ENCODE measurements at regions not wholly inside any gene's neighbourhood (a gene's known extent, or its start where the extent isn't known, plus 50 kb on each side); places are given as distances from the start of the nearest gene placed in this dataset.

- DNase-seq: no peak
Observed at GRCh38 chr17:69960755-69961154, 114.3 kb upstream of the KCNJ16 start.

- DNase-seq: peak; percentile 64
Observed at GRCh38 chr17:69961501-69962145, 113.4 kb upstream of the KCNJ16 start.

- DNase-seq: no peak
Observed at GRCh38 chr17:69962436-69962995, 112.5 kb upstream of the KCNJ16 start.

- no peak for DNase-seq
Observed at GRCh38 chr17:69967910-69968411, 107.1 kb upstream of the KCNJ16 start.

- DNase-seq: no peak
Observed at GRCh38 chr17:69969897-69970296, 105.1 kb upstream of the KCNJ16 start.

- DNase-seq: no peak
Observed at GRCh38 chr17:69972251-69972650, 102.8 kb upstream of the KCNJ16 start.

GRCh38 chr17:69975808-69976207 is 99.2 kb upstream of the KCNJ16 start:
- DNase-seq: no peak

- DNase-seq: no peak
Observed at GRCh38 chr17:69978056-69978646, 96.9 kb upstream of the KCNJ16 start.

GRCh38 chr17:69981441-69981840 is 93.6 kb upstream of the KCNJ16 start:
- DNase-seq: no peak

GRCh38 chr17:69995476-69995875 is 79.5 kb upstream of the KCNJ16 start:
- no peak for DNase-seq

GRCh38 chr17:69997332-69997731 is 77.7 kb upstream of the KCNJ16 start:
- no peak for DNase-seq

GRCh38 chr17:69999253-69999652 is 75.8 kb upstream of the KCNJ16 start:
- no peak for DNase-seq

GRCh38 chr17:70006159-70006558 is 68.9 kb upstream of the KCNJ16 start:
- DNase-seq: no peak

- no peak for DNase-seq
Observed at GRCh38 chr17:70011750-70012149, 63.3 kb upstream of the KCNJ16 start.

- DNase-seq: no peak
Observed at GRCh38 chr17:70013911-70014310, 61.1 kb upstream of the KCNJ16 start.

- no peak for DNase-seq
Observed at GRCh38 chr17:70017112-70017511, 57.9 kb upstream of the KCNJ16 start.

GRCh38 chr17:70017941-70018340 is 57.1 kb upstream of the KCNJ16 start:
- no peak for DNase-seq

- peak; percentile 92 for DNase-seq
Observed at GRCh38 chr17:70021726-70022125, 53.3 kb upstream of the KCNJ16 start.

- no peak for DNase-seq
Observed at GRCh38 chr17:70022175-70022574, 52.9 kb upstream of the KCNJ16 start.

- no peak for DNase-seq
Observed at GRCh38 chr17:70024253-70024652, 50.8 kb upstream of the KCNJ16 start.

Measured in islet precursor cell (in vitro differentiated cells).